Body of pancreas (tissue), 4 donors: ENCODE measurements at regions not wholly inside any gene's neighbourhood (a gene's known extent, or its start where the extent isn't known, plus 50 kb on each side); places are given as distances from the start of the nearest gene placed in this dataset.

Experiments
- ATAC-seq: fragments of 150-250 bp; one replicate; pipeline ENCODE4 v1.9.1; 2016
- DNase-seq, 4 donors: peaks; one replicate each; pipeline ENCODE4 v3.0.0-alpha.2; 2019
- H3K27ac ChIP-seq, 4 donors: fragments of 200-600 bp; sonication (generic); 1 replicate in 3 of 4; 2 replicates in 1 of 4; pipeline versions ENCODE4 v1.5.1 to v1.6.1; 2016 to 2019; ENCODE audit warnings: mild to moderate bottlenecking in 1 of 4, mixed read lengths in 1 of 4, moderate library complexity in 1 of 4
- H3K27me3 ChIP-seq, 2 donors: fragments of 200-600 bp; sonication (generic); one replicate each; pipeline ENCODE4 v1.6.0; 2016; ENCODE audit warnings: mild to moderate bottlenecking in 1 of 2
- H3K36me3 ChIP-seq, 2 donors: fragments of 200-600 bp; sonication (generic); replicated peaks in 1 of 2; 2 replicates each; pipeline ENCODE4 v1.5.1; 2016; ENCODE audit warnings: low read depth in 2 of 2; ENCODE audit not compliant: insufficient read depth in 1 of 2
- H3K4me1 ChIP-seq: fragments of 200-600 bp; sonication (generic); one replicate; pipeline ENCODE4 v1.6.0; 2016
- H3K4me3 ChIP-seq, 2 donors: fragments of 200-600 bp; sonication (generic); 1 replicate in 1 of 2; 2 replicates in 1 of 2; pipeline ENCODE4 v1.5.1; 2016 to 2019
- H3K9me3 ChIP-seq, 3 donors: fragments of 200-600 bp; sonication (generic); 1 replicate in 2 of 3; 2 replicates in 1 of 3; pipeline ENCODE4 v1.5.1; 2016
- POLR2A ChIP-seq, 3 donors: fragments of 450-650 bp; IDR thresholded peaks; one replicate each; pipeline ENCODE4 v1.6.1; 2016; ENCODE audit warnings: antibody characterized with exemption in 3 of 3, mild to moderate bottlenecking in 2 of 3
- WGBS, 2 donors: methylation state at CpG; one replicate each; pipeline ENCODE4 v1.1.5; 2017; 5-methylcytosine and 5-hydroxymethylcytosine counted together
- intact Hi-C: fragments of 100-400 bp; cut with DNase I; formaldehyde crosslinking; loops from one replicate; pipeline ENCODE4 v1.15.1; 2023
- TF ChIP-seq, protein P1 (sequence below), 7 experiments: fragments of 450-650 bp in 4 of 7; fragments of 200-600 bp in 3 of 7; sonication (generic) in 3 of 7; IDR thresholded peaks; one replicate each; pipeline ENCODE4 v1.5.1; 2016 to 2019; ENCODE audit warnings: antibody characterized with exemption in 7 of 7

GRCh38 chr11:8834379-8834778 lies 76.6 kb upstream of the AKIP1 start:
- Histone ChIP-seq H3K4me1 (peaks cover 7% of the 10 kb centered on the region), H3K27me3 (no peaks in the 10 kb centered on the region), H3K27ac (no peak overlapping the region), H3K4me3 (no peak overlapping the region), H3K9me3 (no peaks in the 10 kb centered on the region), H3K36me3 (no peaks in the 10 kb centered on the region)
- ATAC-seq (no peak), DNase-seq (no peak)
- intact Hi-C loops = no loop called here
- WGBS, 2 donors = 91 to 93% methylated on average over 5 of the region's 5 CpGs
- no peak for TF ChIP-seq POLR2A (IDR thresholded peaks at IDR 0.05)
- TF ChIP-seq, protein P1, sequence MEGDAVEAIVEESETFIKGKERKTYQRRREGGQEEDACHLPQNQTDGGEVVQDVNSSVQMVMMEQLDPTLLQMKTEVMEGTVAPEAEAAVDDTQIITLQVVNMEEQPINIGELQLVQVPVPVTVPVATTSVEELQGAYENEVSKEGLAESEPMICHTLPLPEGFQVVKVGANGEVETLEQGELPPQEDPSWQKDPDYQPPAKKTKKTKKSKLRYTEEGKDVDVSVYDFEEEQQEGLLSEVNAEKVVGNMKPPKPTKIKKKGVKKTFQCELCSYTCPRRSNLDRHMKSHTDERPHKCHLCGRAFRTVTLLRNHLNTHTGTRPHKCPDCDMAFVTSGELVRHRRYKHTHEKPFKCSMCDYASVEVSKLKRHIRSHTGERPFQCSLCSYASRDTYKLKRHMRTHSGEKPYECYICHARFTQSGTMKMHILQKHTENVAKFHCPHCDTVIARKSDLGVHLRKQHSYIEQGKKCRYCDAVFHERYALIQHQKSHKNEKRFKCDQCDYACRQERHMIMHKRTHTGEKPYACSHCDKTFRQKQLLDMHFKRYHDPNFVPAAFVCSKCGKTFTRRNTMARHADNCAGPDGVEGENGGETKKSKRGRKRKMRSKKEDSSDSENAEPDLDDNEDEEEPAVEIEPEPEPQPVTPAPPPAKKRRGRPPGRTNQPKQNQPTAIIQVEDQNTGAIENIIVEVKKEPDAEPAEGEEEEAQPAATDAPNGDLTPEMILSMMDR (IDR thresholded peaks at IDR 0.05) = no peak

DNA sequence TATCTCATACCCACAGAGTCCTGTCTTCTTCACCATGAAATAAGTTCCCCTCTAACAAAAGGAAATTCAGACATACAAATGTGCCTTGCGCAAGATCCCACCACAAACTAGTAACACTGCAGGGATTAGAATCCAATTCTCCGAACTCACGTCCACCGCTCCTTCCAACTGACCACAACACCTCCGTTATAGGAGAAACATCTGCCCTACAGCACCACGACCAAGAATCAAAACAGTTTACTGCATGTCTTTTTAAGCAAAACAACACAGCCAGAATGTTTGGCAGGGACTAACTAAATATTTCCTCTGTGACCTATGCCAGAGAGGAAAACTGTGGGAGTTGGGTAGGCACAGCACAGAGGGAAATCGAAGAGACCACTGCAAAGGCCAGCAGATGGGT lies 72.7 kb upstream of the AKIP1 start:
- peak overlapping the region; percentile 4 to 79 (median 54) for H3K27ac ChIP-seq
- H3K4me1 ChIP-seq = peaks cover 22% of the 10 kb centered on the region
- no peaks in the 10 kb centered on the region for H3K36me3 ChIP-seq
- no peaks in the 10 kb centered on the region for H3K27me3 ChIP-seq
- intact Hi-C loops = no loop called here
- 67% methylated on average over 7 of the region's 7 CpGs for WGBS, 2 donors
- ATAC-seq (no peak), DNase-seq (no peak)
- no peak for TF ChIP-seq POLR2A (IDR thresholded peaks at IDR 0.05)
- TF ChIP-seq, protein P1 (IDR thresholded peaks at IDR 0.05) = no peak
- no peaks in the 10 kb centered on the region for H3K9me3 ChIP-seq
- H3K4me3 ChIP-seq = no peak overlapping the region

DNA sequence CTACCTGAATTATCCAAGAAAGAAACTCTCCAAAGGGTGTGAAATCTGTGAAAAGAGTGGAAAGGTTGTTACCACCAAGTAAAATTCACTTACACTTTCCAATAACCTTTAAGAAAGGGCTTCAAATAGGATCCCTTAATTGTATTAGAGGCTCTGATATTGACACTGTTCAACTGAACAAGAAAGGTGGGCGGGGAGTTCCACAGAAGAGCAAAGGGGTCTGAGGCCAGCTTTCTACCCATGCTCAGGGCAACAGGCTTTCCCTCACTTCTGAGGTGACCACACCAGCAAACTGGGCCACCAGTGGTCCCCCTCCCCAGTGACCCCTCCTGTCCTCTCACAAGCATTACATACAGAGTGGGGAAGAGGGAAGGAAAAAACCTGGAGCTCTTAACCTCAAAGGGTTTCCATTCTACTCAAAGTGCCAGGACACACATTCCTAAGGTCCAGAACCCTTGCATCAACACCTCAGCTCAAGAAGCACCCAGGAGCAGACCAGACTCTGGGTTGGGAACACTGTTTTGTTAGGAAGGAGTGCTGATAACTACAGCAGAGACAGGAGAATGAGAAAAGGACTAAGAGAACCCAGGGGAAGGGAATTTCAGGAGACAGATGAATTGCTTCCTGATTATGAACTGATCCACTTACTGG lies 71.6 kb upstream of the AKIP1 start:
- peak; percentile 9 for ATAC-seq
- H3K4me1 ChIP-seq = peaks cover 22% of the 10 kb centered on the region
- peak overlapping the region; percentile 41 to 79 (median 74) for H3K27ac ChIP-seq
- peak in 1 of 3 donors; percentile 2 for TF ChIP-seq POLR2A (IDR thresholded peaks at IDR 0.05)
- TF ChIP-seq, protein P1 (IDR thresholded peaks at IDR 0.05) = no peak
- H3K27me3 ChIP-seq = no peaks in the 10 kb centered on the region
- no peaks in the 10 kb centered on the region for H3K9me3 ChIP-seq
- no peaks in the 10 kb centered on the region for H3K36me3 ChIP-seq
- DNase-seq = no peak
- intact Hi-C loops = no loop called here
- WGBS, 2 donors = 0 to 56% methylated on average over 1 of the region's 1 CpG
- H3K4me3 ChIP-seq = no peak overlapping the region

- H3K27me3 ChIP-seq = no peaks in the 10 kb centered on the region
- peak in 2 of 3 donors; percentile 4 to 10 for TF ChIP-seq POLR2A (IDR thresholded peaks at IDR 0.05)
- TF ChIP-seq, protein P1 (IDR thresholded peaks at IDR 0.05) = no peak
- 25 to 46% methylated on average over 8 of the region's 8 CpGs for WGBS, 2 donors
- H3K36me3 ChIP-seq = no peaks in the 10 kb centered on the region
- ATAC-seq = peak; percentile 81
- no peaks in the 10 kb centered on the region for H3K9me3 ChIP-seq
- H3K27ac ChIP-seq = peak overlapping the region; percentile 51 to 79 (median 74)
- no peak overlapping the region for H3K4me3 ChIP-seq
- DNase-seq = peak; percentile 29 to 69 (median 60)
- peaks cover 22% of the 10 kb centered on the region for H3K4me1 ChIP-seq
- intact Hi-C loops = no loop called here
These were observed 70.7 kb upstream of the AKIP1 start for GRCh38 chr11:8839957-8840945.
